HepG2 (cell line): ENCODE measurements at regions not wholly inside any gene's neighbourhood (a gene's known extent, or its start where the extent isn't known, plus 50 kb on each side); places are given as distances from the start of the nearest gene placed in this dataset.

Experiments used
- ATAC-seq: fragments of 200-7000 bp; cut with Tn5 transposase; 3 replicates; pipeline ENCODE4 v1.9.1; 2020; ENCODE audit warnings: mild to moderate bottlenecking, moderate library complexity
- BruUV-seq: library from RNA; stranded (reverse); fragments of 400-500 nt; replicated peaks from 2 replicates; lab custom pipeline; 2021; lab: Mats Ljungman, UMichigan
- CTCF ChIA-PET: fragments of 300-600 bp; formaldehyde crosslinking; extraction: SDS; loops from one replicate; lab custom pipeline; 2021; ENCODE audit warnings: low total read pairs, inconsistent platforms, low intra/inter-chr PET ratio; lab: Yijun Ruan, JAX
- POLR2A ChIA-PET: fragments of 350-600 bp; sonication (Branson Sonifier 250); formaldehyde crosslinking; loops from one replicate; lab custom pipeline; 2020; ENCODE audit warnings: antibody characterized with exemption, inconsistent platforms; lab: Yijun Ruan, JAX
- DNase-seq: peaks from one replicate; pipeline ENCODE4 v3.0.0-alpha.2; 2015; ENCODE audit warnings: low spot score
- FAIRE-seq: peaks from 3 replicates; lab custom pipeline; 2011; peaks lifted over from hg19 to GRCh38; lab: Jason Lieb, UNC
- H2AFZ ChIP-seq: one replicate; pipeline ENCODE4 v1.6.1; 2011; ENCODE audit warnings: low read length, inconsistent platforms
- H3K27ac ChIP-seq: fragments of 300-600 bp; 3 replicates; pipeline ENCODE4 v1.8.0; 2011; ENCODE audit warnings: mixed run types, mild to moderate bottlenecking, mixed read lengths, low read length, inconsistent platforms; ENCODE audit not compliant: insufficient read depth; ENCODE audit errors: extremely low read length
- H3K27me3 ChIP-seq, 2 experiments: fragments of 200-600 bp in 1 of 2; 2 replicates in 1 of 2; 3 replicates in 1 of 2; pipeline versions ENCODE4 v1.6.0 to v1.8.0; 2011; ENCODE audit warnings: low read length in 2 of 2, mild to moderate bottlenecking in 2 of 2, moderate library complexity in 2 of 2, inconsistent platforms in 1 of 2; ENCODE audit not compliant: insufficient read depth in 2 of 2, control insufficient read depth in 1 of 2
- H3K36me3 ChIP-seq, 2 experiments: fragments of 200-600 bp in 1 of 2; replicated peaks in 1 of 2; 2 replicates in 1 of 2; 3 replicates in 1 of 2; pipeline versions ENCODE4 v1.5.1 to v1.8.0; 2011; ENCODE audit warnings: low read length in 2 of 2, inconsistent platforms in 1 of 2; ENCODE audit not compliant: insufficient read depth in 2 of 2, control insufficient read depth in 1 of 2
- H3K4me1 ChIP-seq: 2 replicates; pipeline ENCODE4 v1.5.1; 2012; ENCODE audit warnings: low read length, inconsistent platforms; ENCODE audit not compliant: insufficient read depth
- H3K4me2 ChIP-seq: 2 replicates; pipeline ENCODE4 v1.6.0; 2011; ENCODE audit warnings: low read depth, low read length, inconsistent platforms
- H3K4me3 ChIP-seq, 3 experiments: fragments of 200-600 bp in 1 of 3; sonication (generic), shearing (Covaris generic) in 1 of 3; replicated peaks in 1 of 3; 2 replicates each; pipeline ENCODE4 v1.5.1; 2011 to 2016; ENCODE audit warnings: low read length in 3 of 3, inconsistent platforms in 2 of 3, low read depth in 2 of 3, mild to moderate bottlenecking in 2 of 3, control low read depth in 1 of 3, mixed read lengths in 1 of 3; ENCODE audit not compliant: insufficient read depth in 1 of 3
- H3K79me2 ChIP-seq: one replicate; pipeline ENCODE4 v1.6.1; 2011; ENCODE audit warnings: low read length, inconsistent platforms; ENCODE audit not compliant: insufficient read depth
- H3K9ac ChIP-seq: 2 replicates; pipeline ENCODE4 v1.6.0; 2011; ENCODE audit warnings: mild to moderate bottlenecking, low read depth, low read length, inconsistent platforms; ENCODE audit not compliant: insufficient read depth
- H3K9me3 ChIP-seq: 2 replicates; pipeline ENCODE4 v1.5.1; 2012; ENCODE audit warnings: mild to moderate bottlenecking, low read length
- H4K20me1 ChIP-seq: 2 replicates; pipeline ENCODE4 v1.6.0; 2011; ENCODE audit warnings: inconsistent platforms, mild to moderate bottlenecking, low read length, moderate library complexity; ENCODE audit not compliant: insufficient read depth
- CTCF ChIP-seq: sonication (generic); formaldehyde crosslinking; IDR thresholded peaks from 2 replicates; pipeline ENCODE4 v1.5.0; 2020; ENCODE audit warnings: mild to moderate bottlenecking, missing genetic modification reagents, moderate library complexity
- HNRNPK ChIP-seq: fragments of 200-400 bp; formaldehyde crosslinking; IDR thresholded peaks from 2 replicates; pipeline ENCODE4 v1.6.1; 2018; ENCODE audit warnings: low read length, low read depth, moderate library complexity, mild to moderate bottlenecking; ENCODE audit not compliant: poor library complexity, severe bottlenecking
- LRRFIP1 ChIP-seq: sonication (generic); formaldehyde crosslinking; conservative IDR thresholded peaks from 2 replicates; pipeline ENCODE4 v1.4.0; 2020; ENCODE audit warnings: missing genetic modification reagents
- MLLT10 ChIP-seq: sonication (generic); formaldehyde crosslinking; IDR thresholded peaks from 2 replicates; pipeline ENCODE4 v1.4.0; 2020; ENCODE audit warnings: missing genetic modification reagents
- NCOA1 ChIP-seq: sonication (generic); formaldehyde crosslinking; IDR thresholded peaks from 2 replicates; pipeline ENCODE4 v1.9.0; 2021; ENCODE audit warnings: missing genetic modification reagents
- NFAT5 ChIP-seq: sonication (generic); formaldehyde crosslinking; IDR thresholded peaks from 2 replicates; pipeline ENCODE4 v1.4.0; 2020; ENCODE audit warnings: missing genetic modification reagents
- PHF8 ChIP-seq: sonication (generic); formaldehyde crosslinking; IDR thresholded peaks from 2 replicates; pipeline ENCODE4 v1.5.0; 2020; ENCODE audit warnings: missing genetic modification reagents
- RAD51 ChIP-seq: fragments of 450-650 bp; IDR thresholded peaks from 2 replicates; pipeline ENCODE4 v1.6.1; 2016; ENCODE audit warnings: borderline replicate concordance
- TFE3 ChIP-seq: IDR thresholded peaks from 2 replicates; pipeline ENCODE4 v1.6.1; 2016
- YY1 ChIP-seq: IDR thresholded peaks from 2 replicates; pipeline ENCODE4 v1.6.1; 2011; ENCODE audit warnings: low read length, low read depth, moderate library complexity, mild to moderate bottlenecking; ENCODE audit not compliant: insufficient read depth, insufficient replicate concordance
- ZNF317 ChIP-seq: sonication (generic); formaldehyde crosslinking; IDR thresholded peaks from 2 replicates; pipeline ENCODE4 v1.5.0; 2020; ENCODE audit warnings: mild to moderate bottlenecking, missing genetic modification reagents
- ZNF484 ChIP-seq: sonication (generic); formaldehyde crosslinking; IDR thresholded peaks from 2 replicates; pipeline ENCODE4 v1.5.1; 2020; ENCODE audit warnings: mild to moderate bottlenecking, low read depth, missing genetic modification reagents, borderline replicate concordance
- WGBS: methylation state at CpG from one replicate; pipeline ENCODE4 v1.1.6; 2017; ENCODE audit warnings: low lambda C conversion rate; 5-methylcytosine and 5-hydroxymethylcytosine counted together
- in situ Hi-C: cut with HindIII; loops from 2 replicates; pipeline ENCODE4 v1.10.0; 2017; ENCODE audit warnings: low pct_unique_long_range_greater_than_20kb; ENCODE audit not compliant: extremely low pct_ligation_motif_present
- intact Hi-C: fragments of 100-400 bp; cut with micrococcal nuclease; formaldehyde crosslinking; loops from one replicate; pipeline ENCODE4 v1.10.0; 2022; ENCODE audit not compliant: unreplicated experiment

- TF ChIP-seq LRRFIP1 (CRISPR knock-in tag), result no peak
- TF ChIP-seq YY1, result no peak
- no peak for TF ChIP-seq NCOA1 (CRISPR knock-in tag)
Measured at GRCh38 chr10:9469663-9470205, 1415.2 kb downstream of the GATA3 start (continued).

GRCh38 chr10:9470581-9470980, 1416.1 kb downstream of the GATA3 start:
- no peak for FAIRE-seq
- WGBS, result 3% methylated on average over 1 of the region's 1 CpG
- TF ChIP-seq TFE3, result no peak
- TF ChIP-seq CTCF, result no peak
- TF ChIP-seq NFAT5, result no peak
- no peak for TF ChIP-seq ZNF317 (CRISPR knock-in tag)
- no peak for TF ChIP-seq HNRNPK
- TF ChIP-seq RAD51, result no peak
- no peak for TF ChIP-seq PHF8 (CRISPR knock-in tag)
- no peak for TF ChIP-seq ZNF484 (CRISPR knock-in tag)
- no peak for TF ChIP-seq MLLT10 (CRISPR knock-in tag)

More at GRCh38 chr10:9470581-9470980, 1416.1 kb downstream of the GATA3 start:
- CTCF ChIA-PET, result no interaction called here
- no peaks in the 10 kb centered on the region for H3K36me3 ChIP-seq
- no peaks in the 10 kb centered on the region for H3K27me3 ChIP-seq
- no peak overlapping the region for H2AFZ ChIP-seq
- DNase-seq (no peak), ATAC-seq (no peak)
- H3K27ac ChIP-seq, result no peak overlapping the region
- H3K9me3 ChIP-seq, result peaks cover 87% of the 10 kb centered on the region
- H3K4me2 ChIP-seq, result no peak overlapping the region
- no peak overlapping the region for H3K4me3 ChIP-seq
- POLR2A ChIA-PET, result no interaction called here
- H3K9ac ChIP-seq, result no peak overlapping the region
- no peaks in the 10 kb centered on the region for H3K4me1 ChIP-seq
- BruUV-seq, result no TSS peak
- H3K79me2 ChIP-seq, result no peaks in the 10 kb centered on the region
- in situ Hi-C loops, result no loop called here
- intact Hi-C loops, result no loop called here
- H4K20me1 ChIP-seq, result no peaks in the 10 kb centered on the region
